ENCODE measurements at regions not wholly inside any gene's neighbourhood (a gene's known extent, or its start where the extent isn't known, plus 50 kb on each side); places are given as distances from the start of the nearest gene placed in this dataset.
"Not testable (repeated sequence)": the region's sequence is repeated elsewhere in the genome, so short reads cannot be mapped to it uniquely, and the experiment has no call there.

DNA sequence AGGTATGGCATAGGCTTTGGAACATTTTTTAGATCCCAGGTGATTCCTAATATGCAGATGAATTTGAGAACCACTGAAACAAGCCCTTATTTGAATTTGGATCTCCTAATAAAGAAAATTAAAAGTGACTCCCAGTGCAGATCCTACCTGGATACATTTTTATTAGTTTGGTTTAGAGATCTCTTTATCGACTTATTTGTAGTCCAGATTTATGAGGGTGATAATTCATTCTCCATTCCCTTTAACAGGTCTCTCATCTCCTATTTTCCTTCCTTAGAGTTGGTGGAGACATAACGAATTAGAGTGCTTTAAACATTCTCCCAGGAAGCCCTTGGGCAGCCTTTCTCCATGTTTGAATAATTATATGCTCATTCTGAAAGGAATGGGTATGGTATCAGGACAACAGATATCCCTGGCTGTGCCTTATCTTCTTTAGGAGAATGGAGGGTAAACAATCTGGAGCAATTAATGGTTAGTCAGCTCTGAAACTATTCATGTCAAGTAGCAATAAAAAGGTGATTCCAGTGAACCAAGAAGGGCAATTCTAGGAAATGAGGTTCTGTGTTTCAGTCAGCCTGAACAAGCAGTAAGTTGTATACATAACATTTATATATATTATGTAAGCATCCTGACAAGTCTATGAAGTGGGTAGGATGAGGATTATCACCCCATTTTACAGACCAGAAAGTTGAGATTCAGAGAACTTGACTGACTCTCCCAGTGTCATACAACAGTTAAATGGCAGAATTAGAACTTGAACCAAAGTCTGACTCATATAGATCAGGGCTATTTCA is 53.9 kb upstream of the RCE1 start:
- peak overlapping the region in 1 of 2 donors; percentile 51 for H3K27ac ChIP-seq
- no peaks in the 10 kb centered on the region for H3K36me3 ChIP-seq
- H3K4me1 ChIP-seq (ENCODE audit: control insufficient read depth in 1 of 2, low read depth in 2 of 2) = peaks cover 9 to 18% of the 10 kb centered on the region in 2 donors
- DNase-seq (ENCODE audit: low spot score) (no peak), ATAC-seq (ENCODE audit: insufficient number of reproducible peaks, low FRiP score, low read depth) (no peak)
- no peaks in the 10 kb centered on the region for H3K9me3 ChIP-seq
- TF ChIP-seq, protein P1, sequence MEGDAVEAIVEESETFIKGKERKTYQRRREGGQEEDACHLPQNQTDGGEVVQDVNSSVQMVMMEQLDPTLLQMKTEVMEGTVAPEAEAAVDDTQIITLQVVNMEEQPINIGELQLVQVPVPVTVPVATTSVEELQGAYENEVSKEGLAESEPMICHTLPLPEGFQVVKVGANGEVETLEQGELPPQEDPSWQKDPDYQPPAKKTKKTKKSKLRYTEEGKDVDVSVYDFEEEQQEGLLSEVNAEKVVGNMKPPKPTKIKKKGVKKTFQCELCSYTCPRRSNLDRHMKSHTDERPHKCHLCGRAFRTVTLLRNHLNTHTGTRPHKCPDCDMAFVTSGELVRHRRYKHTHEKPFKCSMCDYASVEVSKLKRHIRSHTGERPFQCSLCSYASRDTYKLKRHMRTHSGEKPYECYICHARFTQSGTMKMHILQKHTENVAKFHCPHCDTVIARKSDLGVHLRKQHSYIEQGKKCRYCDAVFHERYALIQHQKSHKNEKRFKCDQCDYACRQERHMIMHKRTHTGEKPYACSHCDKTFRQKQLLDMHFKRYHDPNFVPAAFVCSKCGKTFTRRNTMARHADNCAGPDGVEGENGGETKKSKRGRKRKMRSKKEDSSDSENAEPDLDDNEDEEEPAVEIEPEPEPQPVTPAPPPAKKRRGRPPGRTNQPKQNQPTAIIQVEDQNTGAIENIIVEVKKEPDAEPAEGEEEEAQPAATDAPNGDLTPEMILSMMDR (IDR thresholded peaks at IDR 0.05) = no peak
- H3K27me3 ChIP-seq (replicated peaks; ENCODE audit: insufficient read depth) = no peaks in the 10 kb centered on the region
- no peak overlapping the region for H3K4me3 ChIP-seq

DNA sequence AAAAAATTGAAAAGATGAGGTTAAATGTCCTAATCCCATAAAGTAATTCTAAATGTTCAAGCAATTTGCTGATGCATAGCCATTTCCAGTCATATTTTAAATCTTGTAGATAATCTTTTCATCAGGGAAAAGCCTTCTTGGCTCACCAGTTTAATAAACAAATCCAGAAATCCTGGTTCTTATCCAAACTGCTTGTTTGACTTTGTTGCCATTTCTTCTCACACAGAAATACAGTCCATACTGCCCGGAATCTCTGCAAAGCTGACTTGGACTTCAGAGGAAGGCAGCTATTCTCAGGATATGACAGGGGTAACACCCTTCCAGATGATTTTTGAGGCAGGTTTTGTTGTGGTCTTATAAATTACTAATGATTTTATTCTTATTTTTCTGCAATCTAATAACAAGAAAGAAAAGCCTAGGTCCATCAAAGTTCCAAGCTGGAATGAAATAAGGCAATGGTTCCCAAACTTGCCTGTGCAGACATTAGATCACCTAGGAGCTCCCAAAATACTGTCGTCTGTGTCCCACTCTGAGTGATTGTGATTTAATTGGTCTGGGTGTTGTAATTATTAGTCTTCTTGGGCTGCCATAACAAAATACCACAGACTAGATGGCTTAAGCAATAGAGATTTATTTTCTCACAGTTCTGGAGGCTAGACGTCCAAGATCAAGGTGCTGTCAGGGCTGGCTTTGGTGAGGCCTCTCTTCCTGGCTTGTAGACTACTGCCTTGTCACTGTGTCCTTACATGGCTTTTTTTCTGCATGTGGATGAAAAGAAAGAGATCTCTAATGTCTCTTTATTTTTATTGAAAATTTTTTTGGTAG is 55.1 kb upstream of the RCE1 start:
- H3K4me3 ChIP-seq = no peak overlapping the region
- ATAC-seq (ENCODE audit: insufficient number of reproducible peaks, low FRiP score, low read depth) (no peak), DNase-seq (ENCODE audit: low spot score) (no peak)
- H3K36me3 ChIP-seq = no peaks in the 10 kb centered on the region
- H3K27me3 ChIP-seq (replicated peaks; ENCODE audit: insufficient read depth) = no peaks in the 10 kb centered on the region
- TF ChIP-seq, protein P1 (IDR thresholded peaks at IDR 0.05) = no peak
- H3K27ac ChIP-seq = peak overlapping the region; percentile 24 to 51
- H3K4me1 ChIP-seq (ENCODE audit: control insufficient read depth in 1 of 2, low read depth in 2 of 2) = peaks cover 13 to 25% of the 10 kb centered on the region in 2 donors
- no peaks in the 10 kb centered on the region for H3K9me3 ChIP-seq

DNA sequence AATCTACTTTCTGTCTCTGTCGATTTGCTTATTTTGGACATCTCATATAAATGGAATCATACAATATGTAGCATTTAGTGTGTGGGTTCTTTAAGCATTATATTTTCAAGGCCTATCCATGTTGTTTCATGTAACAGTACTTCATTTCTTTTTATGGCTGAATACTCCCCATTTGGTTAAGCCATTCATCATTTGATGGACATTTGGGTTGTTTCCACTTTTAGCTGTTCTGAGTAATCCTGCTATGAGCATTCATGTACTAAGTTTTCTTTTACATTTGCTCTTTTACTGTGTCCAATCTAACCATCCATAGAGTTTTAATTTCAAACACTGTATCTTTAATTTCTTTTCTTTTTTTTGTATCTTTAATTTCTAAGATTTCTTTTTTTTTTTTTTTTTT is 55.6 kb upstream of the SPTBN2 start:
- Histone ChIP-seq H3K27me3 (replicated peaks; ENCODE audit: insufficient read depth) (no peaks in the 10 kb centered on the region), H3K4me3 (peak overlapping the region; percentile 59), H3K9me3 (no peaks in the 10 kb centered on the region), H3K36me3 (no peaks in the 10 kb centered on the region), H3K4me1 (ENCODE audit: control insufficient read depth in 1 of 2, low read depth in 2 of 2) (peaks cover 13 to 25% of the 10 kb centered on the region in 2 donors), H3K27ac (peak overlapping the region; percentile 52 to 82)
- ATAC-seq (ENCODE audit: insufficient number of reproducible peaks, low FRiP score, low read depth) = peak; percentile 60
- TF ChIP-seq, protein P1 (IDR thresholded peaks at IDR 0.05) = no peak
- no peak for DNase-seq (ENCODE audit: low spot score)

DNA sequence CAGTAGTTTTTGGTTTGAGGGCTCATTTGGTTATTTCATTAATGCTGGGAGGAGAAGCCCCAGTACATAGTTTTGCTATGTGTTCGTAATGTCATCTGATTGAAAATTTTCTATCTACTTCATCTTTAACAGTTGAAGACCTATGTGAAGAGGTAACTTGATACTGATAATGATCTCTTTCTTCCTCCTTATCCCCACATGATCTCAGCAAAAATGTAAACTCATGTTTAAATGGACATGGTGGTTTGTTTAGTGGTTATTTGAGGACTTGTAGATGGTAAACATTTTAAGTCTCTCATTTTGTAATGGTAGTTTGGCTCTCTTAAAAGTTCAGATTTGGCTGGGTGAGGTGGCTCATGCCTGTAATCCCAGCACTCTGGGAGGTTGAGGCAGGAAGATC is 53.7 kb upstream of the SPTBN2 start:
- DNase-seq (ENCODE audit: low spot score) = no peak
- Histone ChIP-seq H3K27ac (no peak overlapping the region), H3K9me3 (no peaks in the 10 kb centered on the region), H3K4me1 (ENCODE audit: control insufficient read depth in 1 of 2, low read depth in 2 of 2) (peaks cover 4 to 13% of the 10 kb centered on the region in 2 donors), H3K4me3 (no peak overlapping the region), H3K36me3 (no peaks in the 10 kb centered on the region), H3K27me3 (replicated peaks; ENCODE audit: insufficient read depth) (no peaks in the 10 kb centered on the region)
- TF ChIP-seq, protein P1 (IDR thresholded peaks at IDR 0.05) = no peak
- no peak for ATAC-seq (ENCODE audit: insufficient number of reproducible peaks, low FRiP score, low read depth)

DNA sequence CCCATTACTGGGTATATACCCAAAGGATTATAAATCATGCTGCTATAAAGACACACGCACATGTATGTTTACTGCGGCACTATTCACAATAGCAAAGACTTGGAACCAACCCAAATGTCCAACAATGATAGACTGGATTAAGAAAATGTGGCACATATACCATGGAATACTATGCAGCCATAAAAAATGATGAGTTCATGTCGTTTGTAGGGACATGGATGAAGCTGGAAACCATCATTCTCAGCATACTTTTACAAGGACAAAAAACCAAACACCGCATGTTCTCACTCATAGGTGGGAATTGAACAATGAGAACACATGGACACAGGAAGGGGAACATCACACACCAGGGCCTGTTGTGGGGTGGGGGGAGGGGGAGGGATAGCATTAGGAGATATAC is 50.6 kb upstream of the SPTBN2 start:
- not testable (repeated sequence) for H3K4me1 ChIP-seq (ENCODE audit: control insufficient read depth in 1 of 2, low read depth in 2 of 2); H3K27me3 ChIP-seq (replicated peaks; ENCODE audit: insufficient read depth); H3K27ac ChIP-seq; H3K36me3 ChIP-seq; H3K4me3 ChIP-seq; ATAC-seq (ENCODE audit: insufficient number of reproducible peaks, low FRiP score, low read depth); DNase-seq (ENCODE audit: low spot score); H3K9me3 ChIP-seq
